H1 (cell line): ENCODE measurements at regions not wholly inside any gene's neighbourhood (a gene's known extent, or its start where the extent isn't known, plus 50 kb on each side); places are given as distances from the start of the nearest gene placed in this dataset.
A peak's percentile ranks its signal among the peaks of the same experiment; 100 is the strongest.

Experiments used
- NANOG ChIP-seq: IDR thresholded peaks from 2 replicates; pipeline ENCODE4 v1.6.1; 2011; ENCODE audit warnings: low read length, low read depth, mild to moderate bottlenecking, inconsistent platforms; ENCODE audit not compliant: insufficient read depth, poor library complexity, severe bottlenecking
- RBBP5 ChIP-seq: IDR thresholded peaks from 2 replicates; pipeline ENCODE4 v1.7.1; 2012; ENCODE audit warnings: low read depth, mild to moderate bottlenecking, inconsistent platforms, low read length, moderate library complexity, borderline replicate concordance
- SP4 ChIP-seq: IDR thresholded peaks from 2 replicates; pipeline ENCODE4 v1.6.1; 2012; ENCODE audit warnings: low read length, inconsistent platforms
- TAF7 ChIP-seq: optimal IDR thresholded peaks from 2 replicates; pipeline ENCODE3; 2011; ENCODE audit warnings: low read depth, mild to moderate bottlenecking, inconsistent platforms, low read length, moderate library complexity, borderline replicate concordance
- USF2 ChIP-seq: IDR thresholded peaks from 2 replicates; pipeline ENCODE4 v1.6.1; 2011; ENCODE audit warnings: low read length, improper control_type of control experiment
- TF ChIP-seq, protein P1 (sequence below): IDR thresholded peaks from 2 replicates; pipeline ENCODE4 v1.6.1; 2012; ENCODE audit warnings: inconsistent platforms

- TF ChIP-seq USF2 (no peak), TAF7 (no peak), NANOG (peak; percentile 53), SP4 (no peak), RBBP5 (no peak)
- TF ChIP-seq, protein P1, sequence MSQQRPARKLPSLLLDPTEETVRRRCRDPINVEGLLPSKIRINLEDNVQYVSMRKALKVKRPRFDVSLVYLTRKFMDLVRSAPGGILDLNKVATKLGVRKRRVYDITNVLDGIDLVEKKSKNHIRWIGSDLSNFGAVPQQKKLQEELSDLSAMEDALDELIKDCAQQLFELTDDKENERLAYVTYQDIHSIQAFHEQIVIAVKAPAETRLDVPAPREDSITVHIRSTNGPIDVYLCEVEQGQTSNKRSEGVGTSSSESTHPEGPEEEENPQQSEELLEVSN, result peak; percentile 70; the same call in 1 of the 2 replicates
These were observed 108.2 kb upstream of the ATF7IP start (continued) for GRCh38 chr12:14257303-14257733.
